Endothelial cell of umbilical vein (primary cell): ENCODE measurements at regions not wholly inside any gene's neighbourhood (a gene's known extent, or its start where the extent isn't known, plus 50 kb on each side); places are given as distances from the start of the nearest gene placed in this dataset.

Source experiments
- CTCF ChIP-seq, 2 donors: IDR thresholded peaks; 1 replicate in 1 of 2; 2 replicates in 1 of 2; pipeline ENCODE4 v1.5.1; 2011; ENCODE audit warnings: low read length in 2 of 2, mild to moderate bottlenecking in 2 of 2, moderate library complexity in 2 of 2, control low read depth in 1 of 2, inconsistent platforms in 1 of 2, low read depth in 1 of 2; ENCODE audit not compliant: insufficient read depth in 1 of 2; ENCODE audit errors: extremely low read depth in 1 of 2
- EZH2 ChIP-seq: IDR thresholded peaks from 2 replicates; pipeline ENCODE4 v1.6.1; 2012; ENCODE audit warnings: borderline replicate concordance, low read depth, mild to moderate bottlenecking, moderate library complexity, low read length, inconsistent platforms; ENCODE audit not compliant: severe bottlenecking
- FOS ChIP-seq: IDR thresholded peaks from 2 replicates; pipeline ENCODE4 v1.6.1; 2011; ENCODE audit warnings: mild to moderate bottlenecking, low read length, moderate library complexity, borderline replicate concordance; ENCODE audit not compliant: insufficient read depth
- GATA2 ChIP-seq: IDR thresholded peaks from 2 replicates; pipeline ENCODE4 v1.7.0; 2011; ENCODE audit warnings: low read depth, mild to moderate bottlenecking, moderate library complexity, mixed read lengths, low read length; ENCODE audit not compliant: insufficient read length, insufficient read depth
- JUN ChIP-seq: IDR thresholded peaks from 2 replicates; pipeline ENCODE4 v1.6.1; 2011; ENCODE audit warnings: borderline replicate concordance, low read depth; ENCODE audit not compliant: insufficient read length, insufficient read depth
- MAX ChIP-seq: IDR thresholded peaks from 2 replicates; pipeline ENCODE4 v1.6.1; 2011; ENCODE audit not compliant: insufficient read depth, insufficient read length
- MYC ChIP-seq: IDR thresholded peaks from one replicate; pipeline ENCODE4 v1.6.1; 2011; ENCODE audit warnings: mild to moderate bottlenecking, low read depth, low read length
- POLR2A ChIP-seq: IDR thresholded peaks from 2 replicates; pipeline ENCODE4 v1.6.1; 2012; ENCODE audit warnings: low read depth, mild to moderate bottlenecking, control low read depth, low read length
- POLR2AphosphoS5 ChIP-seq: IDR thresholded peaks from 2 replicates; pipeline ENCODE4 v1.6.1; 2012; ENCODE audit warnings: low read depth, mild to moderate bottlenecking, control low read depth, low read length, moderate library complexity; ENCODE audit not compliant: insufficient read depth

DNA sequence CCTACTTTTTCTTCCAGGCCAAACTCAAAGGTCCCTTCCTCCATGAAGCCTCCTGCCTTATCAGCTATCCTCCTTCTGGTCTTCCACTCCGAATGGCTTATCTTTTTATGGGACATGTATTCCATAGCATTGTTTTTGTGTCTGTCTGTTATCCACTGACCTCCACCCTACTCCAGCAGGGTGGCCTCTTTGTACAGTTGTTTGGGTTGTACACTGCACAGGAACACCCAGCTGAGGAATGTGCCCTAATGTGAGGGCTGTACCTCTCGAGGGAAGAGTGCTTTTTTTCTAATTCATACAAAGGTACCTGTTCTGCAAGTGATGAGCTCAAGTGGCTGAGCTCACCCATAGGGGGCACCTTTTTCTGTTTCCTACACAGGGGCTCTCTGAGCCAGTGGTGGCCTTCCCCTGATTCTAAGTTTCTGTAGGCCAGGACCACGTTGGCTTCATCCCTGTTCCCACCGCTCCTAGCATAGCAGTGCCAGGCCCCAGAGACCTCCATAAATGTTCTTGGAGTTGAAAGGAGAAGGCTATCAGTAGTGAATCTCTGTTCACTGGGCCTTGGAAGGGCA, 108.2 kb downstream of the FOXD2 start:
- TF ChIP-seq EZH2 (no peak), POLR2A (no peak), CTCF (IDR thresholded peaks at IDR 0.05; ENCODE audit: extremely low read depth in 1 of 2, insufficient read depth in 1 of 2, low read depth in 1 of 2, low read length in 2 of 2) (no peak), MYC (no peak), MAX (no peak), POLR2AphosphoS5 (no peak), GATA2 (no peak), FOS (no peak), JUN (no peak)
